HCT116 (cell line): ENCODE measurements at regions not wholly inside any gene's neighbourhood (a gene's known extent, or its start where the extent isn't known, plus 50 kb on each side); places are given as distances from the start of the nearest gene placed in this dataset.

Source experiments
- ATAC-seq: fragments of 200-7000 bp; cut with Tn5 transposase; 2 replicates; pipeline ENCODE4 v1.9.1; 2020; ENCODE audit warnings: mild to moderate bottlenecking, moderate library complexity
- BruUV-seq: library from RNA; stranded (reverse); fragments of 400-500 nt; replicated peaks from 2 replicates; lab custom pipeline; 2021; lab: Mats Ljungman, UMichigan
- CTCF ChIA-PET: fragments of 300-600 bp; sonication (Branson Sonifier 250); formaldehyde crosslinking; loops from one replicate; lab custom pipeline; 2021; ENCODE audit warnings: antibody characterized with exemption; lab: Charles Lee
- POLR2A ChIA-PET: fragments of 300-600, 350-600 bp; sonication (Branson Sonifier 250); formaldehyde crosslinking; loops from one replicate; lab custom pipeline; 2021; ENCODE audit warnings: antibody characterized with exemption; lab: Charles Lee
- RAD21 ChIA-PET, 2 experiments: fragments of 300-600 bp; sonication (Branson Sonifier 250); formaldehyde crosslinking; loops; one replicate each; lab custom pipeline; 2023; ENCODE audit warnings: low total read pairs in 2 of 2; ENCODE audit not compliant: uncharacterized antibody in 2 of 2, unreplicated experiment in 2 of 2, low non-redundant PET in 1 of 2; lab: Charles Lee
- DNase-seq: peaks from one replicate; pipeline ENCODE4 v3.0.0-alpha.2; 2010; ENCODE audit warnings: low read depth, low spot score
- H2AFZ ChIP-seq: fragments of 200-600 bp; shearing (Covaris generic), sonication (generic); 2 replicates; pipeline ENCODE4 v1.6.1; 2017; ENCODE audit warnings: low read depth, mixed run types, mixed read lengths, antibody characterized with exemption, low read length; ENCODE audit not compliant: poor library complexity, severe bottlenecking
- H3K27ac ChIP-seq: 2 replicates; pipeline ENCODE4 v1.5.1; 2012; ENCODE audit warnings: low read depth, low read length
- H3K27me3 ChIP-seq: fragments of 200-600 bp; sonication (generic); 2 replicates; pipeline ENCODE4 v1.6.1; 2016; ENCODE audit warnings: mixed run types, low read length, mixed read lengths; ENCODE audit not compliant: insufficient read depth
- H3K36me3 ChIP-seq, 2 experiments: fragments of 200-500 bp in 1 of 2; fragments of 200-600 bp in 1 of 2; sonication (Bioruptor generic) in 1 of 2; sonication (generic) in 1 of 2; 2 replicates each; pipeline versions ENCODE4 v1.5.1 to v1.6.1; 2014 to 2016; ENCODE audit warnings: low read length in 2 of 2, inconsistent platforms in 1 of 2, mixed read lengths in 1 of 2, mixed run types in 1 of 2; ENCODE audit not compliant: insufficient read depth in 2 of 2, control insufficient read depth in 1 of 2
- H3K4me1 ChIP-seq, 2 experiments: fragments of 200-600 bp in 1 of 2; sonication (generic) in 1 of 2; 2 replicates each; pipeline versions ENCODE4 v1.5.1 to v1.6.1; 2012 to 2017; ENCODE audit warnings: low read length in 2 of 2, inconsistent platforms in 1 of 2, mild to moderate bottlenecking in 1 of 2, mixed read lengths in 1 of 2, mixed run types in 1 of 2, moderate library complexity in 1 of 2; ENCODE audit not compliant: insufficient read depth in 2 of 2, control insufficient read depth in 1 of 2
- H3K4me2 ChIP-seq: fragments of 200-600 bp; sonication (generic); 2 replicates; pipeline ENCODE4 v1.6.1; 2017; ENCODE audit warnings: mixed run types, low read length, mixed read lengths
- H3K4me3 ChIP-seq, 2 experiments: fragments of 200-600 bp in 1 of 2; sonication (generic) in 1 of 2; replicated peaks in 1 of 2; 2 replicates each; pipeline ENCODE4 v1.5.1; 2011 to 2016; ENCODE audit warnings: low read length in 2 of 2, control low read depth in 1 of 2, low read depth in 1 of 2, mild to moderate bottlenecking in 1 of 2, mixed read lengths in 1 of 2, mixed run types in 1 of 2
- H3K79me2 ChIP-seq: fragments of 200-600 bp; sonication (generic); 2 replicates; pipeline ENCODE4 v1.6.1; 2017; ENCODE audit warnings: mild to moderate bottlenecking, mixed run types, low read length, moderate library complexity, mixed read lengths; ENCODE audit not compliant: insufficient read depth
- H3K9ac ChIP-seq: fragments of 200-600 bp; sonication (generic); 2 replicates; pipeline ENCODE4 v1.6.1; 2016; ENCODE audit warnings: low read length, mixed read lengths
- H3K9me2 ChIP-seq: fragments of 200-600 bp; sonication (generic), shearing (Covaris generic); 2 replicates; pipeline ENCODE4 v1.6.1; 2017; ENCODE audit warnings: mixed run types, mild to moderate bottlenecking, moderate library complexity; ENCODE audit not compliant: insufficient read depth
- H3K9me3 ChIP-seq, 2 experiments: fragments of 200-500 bp in 1 of 2; fragments of 200-600 bp in 1 of 2; sonication (Bioruptor generic) in 1 of 2; sonication (generic) in 1 of 2; 2 replicates each; pipeline ENCODE4 v1.6.1; 2014 to 2017; ENCODE audit warnings: low read length in 2 of 2, mixed read lengths in 2 of 2, inconsistent platforms in 1 of 2, low read depth in 1 of 2, mild to moderate bottlenecking in 1 of 2, mixed run types in 1 of 2, moderate library complexity in 1 of 2; ENCODE audit not compliant: control insufficient read depth in 1 of 2, insufficient read depth in 1 of 2
- H4K20me1 ChIP-seq: fragments of 200-600 bp; sonication (generic), shearing (Covaris generic); 2 replicates; pipeline ENCODE4 v1.6.1; 2017; ENCODE audit warnings: mixed run types, mild to moderate bottlenecking, moderate library complexity; ENCODE audit not compliant: insufficient read depth
- CEBPB ChIP-seq: IDR thresholded peaks from 2 replicates; pipeline ENCODE4 v1.6.1; 2012; ENCODE audit warnings: low read depth
- EZH2phosphoT487 ChIP-seq: fragments of 200-600 bp; IDR thresholded peaks from 2 replicates; pipeline ENCODE4 v1.6.1; 2018; ENCODE audit warnings: antibody characterized with exemption, borderline replicate concordance
- MAX ChIP-seq: IDR thresholded peaks from 2 replicates; pipeline ENCODE4 v1.6.1; 2012
- REST ChIP-seq: IDR thresholded peaks from 2 replicates; pipeline ENCODE4 v1.6.1; 2012; ENCODE audit warnings: low read depth
- SIN3A ChIP-seq: IDR thresholded peaks from 2 replicates; pipeline ENCODE4 v1.6.1; 2012; ENCODE audit warnings: low read depth
- YY1 ChIP-seq: IDR thresholded peaks from 2 replicates; pipeline ENCODE4 v1.6.1; 2011; ENCODE audit warnings: low read length, low read depth, moderate library complexity, mild to moderate bottlenecking; ENCODE audit not compliant: insufficient replicate concordance; ENCODE audit errors: extremely low read depth
- ZFX ChIP-seq: fragments of 450-650 bp; IDR thresholded peaks from 2 replicates; pipeline ENCODE4 v1.6.1; 2017
- intact Hi-C: fragments of 100-400 bp; cut with micrococcal nuclease; formaldehyde crosslinking; loops from 2 replicates; pipeline ENCODE4 v1.10.0; 2022

GRCh38 chr3:61439122-61439458 lies 122.3 kb upstream of the PTPRG start (continued):
- no peak for TF ChIP-seq SIN3A

- Histone ChIP-seq H3K9me2 (no peaks in the 10 kb centered on the region), H3K36me3 (no peaks in the 10 kb centered on the region), H3K27ac (no peak overlapping the region), H3K79me2 (no peaks in the 10 kb centered on the region), H3K9me3 (no peaks in the 10 kb centered on the region), H3K4me1 (peaks cover 0 to 2% of the 10 kb centered on the region in 2 experiments; a peak in 1 of 4 replicates), H2AFZ (no peak overlapping the region), H3K4me3 (no peak overlapping the region), H3K4me2 (no peak overlapping the region), H3K9ac (no peak overlapping the region), H4K20me1 (no peaks in the 10 kb centered on the region), H3K27me3 (no peaks in the 10 kb centered on the region)
- RAD21 ChIA-PET = no interaction called here
- no peak for TF ChIP-seq EZH2phosphoT487
- no peak for TF ChIP-seq MAX
- TF ChIP-seq CEBPB = no peak
- TF ChIP-seq ZFX = no peak
- no peak for TF ChIP-seq REST
- TF ChIP-seq YY1 = no peak
- POLR2A ChIA-PET = no interaction called here
- ATAC-seq = no peak
- no TSS peak for BruUV-seq
- intact Hi-C loops = no loop called here
- CTCF ChIA-PET = no interaction called here
- DNase-seq = no peak
Measured at GRCh38 chr3:61442696-61443095, 118.7 kb upstream of the PTPRG start.
